IMR-90 (cell line): ENCODE measurements at regions not wholly inside any gene's neighbourhood (a gene's known extent, or its start where the extent isn't known, plus 50 kb on each side); places are given as distances from the start of the nearest gene placed in this dataset.

Experiments
- ATAC-seq: fragments of 200-7000 bp; cut with Tn5 transposase; 2 replicates; pipeline ENCODE4 v1.9.1; 2020; ENCODE audit warnings: low read depth, mild to moderate bottlenecking, moderate library complexity
- BruUV-seq: library from RNA; stranded (reverse); fragments of 400-500 nt; replicated peaks from 2 replicates; lab custom pipeline; 2021; lab: Mats Ljungman, UMichigan
- CTCF ChIA-PET: fragments of 300-600 bp; formaldehyde crosslinking; extraction: SDS; loops from one replicate; lab custom pipeline; 2021; ENCODE audit warnings: antibody characterized with exemption; lab: Yijun Ruan, JAX
- POLR2A ChIA-PET: fragments of 300-600 bp; sonication (Branson Sonifier 250); formaldehyde crosslinking; loops from one replicate; lab custom pipeline; 2022; ENCODE audit warnings: antibody characterized with exemption; ENCODE audit not compliant: unreplicated experiment; lab: Charles Lee
- DNase-seq: peaks from one replicate; pipeline ENCODE4 v3.0.0; 2013
- H2AFZ ChIP-seq: replicated peaks from 2 replicates; pipeline ENCODE3; 2013; ENCODE audit warnings: low read length, mild to moderate bottlenecking; ENCODE audit not compliant: poor library complexity
- H2AK5ac ChIP-seq: 2 replicates; pipeline ENCODE4 v1.6.1; 2013; ENCODE audit warnings: low read depth, low read length, inconsistent platforms
- H2AK9ac ChIP-seq: replicated peaks from 2 replicates; pipeline ENCODE3; 2013; ENCODE audit warnings: mild to moderate bottlenecking, low read depth, low read length, moderate library complexity; ENCODE audit not compliant: poor library complexity
- H2BK120ac ChIP-seq: 2 replicates; pipeline ENCODE4 v1.6.1; 2013; ENCODE audit warnings: low read depth, low read length, inconsistent platforms
- H2BK15ac ChIP-seq: 3 replicates; pipeline ENCODE4 v1.6.1; 2013; ENCODE audit warnings: low read depth, low read length, inconsistent platforms
- H2BK20ac ChIP-seq: 2 replicates; pipeline ENCODE4 v1.6.1; 2013; ENCODE audit warnings: low read depth, mild to moderate bottlenecking, inconsistent platforms, low read length, moderate library complexity
- H2BK5ac ChIP-seq: 2 replicates; pipeline ENCODE4 v1.6.1; 2013; ENCODE audit warnings: mild to moderate bottlenecking, low read depth, low read length, inconsistent platforms; ENCODE audit not compliant: poor library complexity, severe bottlenecking
- H3K14ac ChIP-seq: replicated peaks from 2 replicates; pipeline ENCODE4 v1.6.1; 2013; ENCODE audit warnings: low read depth, low read length, inconsistent platforms
- H3K18ac ChIP-seq: 2 replicates; pipeline ENCODE4 v1.6.1; 2013; ENCODE audit warnings: low read depth, low read length, control low read depth
- H3K23ac ChIP-seq: 2 replicates; pipeline ENCODE4 v1.6.1; 2013; ENCODE audit warnings: low read depth, low read length, inconsistent platforms
- H3K27ac ChIP-seq: 2 replicates; pipeline ENCODE4 v1.5.1; 2013; ENCODE audit warnings: mild to moderate bottlenecking, control low read depth, low read length; ENCODE audit not compliant: insufficient read depth
- H3K27me3 ChIP-seq: 2 replicates; pipeline ENCODE4 v1.6.1; 2013; ENCODE audit warnings: low read length; ENCODE audit not compliant: control insufficient read depth, insufficient read depth
- H3K36me3 ChIP-seq: 2 replicates; pipeline ENCODE4 v1.6.1; 2013; ENCODE audit warnings: low read length, mixed read lengths; ENCODE audit not compliant: control insufficient read depth, insufficient read depth
- H3K4ac ChIP-seq: 2 replicates; pipeline ENCODE4 v1.6.1; 2013; ENCODE audit warnings: low read depth, low read length, inconsistent platforms
- H3K4me1 ChIP-seq: 2 replicates; pipeline ENCODE4 v1.6.1; 2013; ENCODE audit warnings: low read length, mixed read lengths; ENCODE audit not compliant: control insufficient read depth, insufficient read depth
- H3K4me2 ChIP-seq: 2 replicates; pipeline ENCODE4 v1.6.1; 2013; ENCODE audit warnings: low read depth, mild to moderate bottlenecking, control low read depth, low read length, moderate library complexity
- H3K4me3 ChIP-seq: 2 replicates; pipeline ENCODE4 v1.5.1; 2013; ENCODE audit warnings: low read depth, mild to moderate bottlenecking, control low read depth, low read length, moderate library complexity; ENCODE audit not compliant: insufficient read depth
- H3K56ac ChIP-seq: 2 replicates; pipeline ENCODE4 v1.6.1; 2013; ENCODE audit warnings: low read length, inconsistent platforms; ENCODE audit not compliant: insufficient read depth; ENCODE audit errors: extremely low read depth
- H3K79me1 ChIP-seq, 2 experiments: 2 replicates each; pipeline ENCODE4 v1.6.1; 2013; ENCODE audit warnings: low read length in 2 of 2, inconsistent platforms in 1 of 2, low read depth in 1 of 2
- H3K9ac ChIP-seq: 2 replicates; pipeline ENCODE4 v1.6.1; 2013; ENCODE audit warnings: low read depth, low read length, control low read depth
- H3K9me1 ChIP-seq: 2 replicates; pipeline ENCODE4 v1.6.1; 2013; ENCODE audit warnings: low read length, inconsistent platforms; ENCODE audit not compliant: insufficient read depth
- H3K9me3 ChIP-seq: 2 replicates; pipeline ENCODE4 v1.6.1; 2013; ENCODE audit warnings: low read length; ENCODE audit not compliant: control insufficient read depth, insufficient read depth
- H4K20me1 ChIP-seq: 2 replicates; pipeline ENCODE4 v1.6.1; 2013; ENCODE audit warnings: low read length, inconsistent platforms; ENCODE audit not compliant: insufficient read depth
- H4K5ac ChIP-seq: 2 replicates; pipeline ENCODE4 v1.6.1; 2013; ENCODE audit warnings: mild to moderate bottlenecking, low read depth, low read length, control low read depth
- H4K8ac ChIP-seq, 2 experiments: 2 replicates each; pipeline ENCODE4 v1.6.1; 2013; ENCODE audit warnings: low read depth in 2 of 2, low read length in 2 of 2, control low read depth in 1 of 2, inconsistent platforms in 1 of 2
- H4K91ac ChIP-seq: 2 replicates; pipeline ENCODE4 v1.6.1; 2013; ENCODE audit warnings: low read depth, low read length, inconsistent platforms; ENCODE audit not compliant: insufficient read depth
- ELK1 ChIP-seq: fragments of 150-350 bp; IDR thresholded peaks from 2 replicates; pipeline ENCODE4 v1.6.1; 2016; ENCODE audit warnings: low read depth, mild to moderate bottlenecking, low read length, moderate library complexity, borderline replicate concordance
- POLR2A ChIP-seq: IDR thresholded peaks from 2 replicates; pipeline ENCODE4 v1.6.1; 2012; ENCODE audit warnings: mild to moderate bottlenecking, low read depth, low read length
- RFX5 ChIP-seq: IDR thresholded peaks from 2 replicates; pipeline ENCODE4 v1.8.0; 2012; ENCODE audit warnings: low read depth, mild to moderate bottlenecking, low read length, moderate library complexity
- WGBS, 2 experiments: methylation state at CpG; one replicate each; pipeline versions ENCODE4 v1.1.5 to v1.1.7; 2013; ENCODE audit warnings: missing lambda C conversion rate in 2 of 2; ENCODE audit not compliant: insufficient read length in 1 of 2; ENCODE audit errors: extremely low coverage in 2 of 2; 5-methylcytosine and 5-hydroxymethylcytosine counted together
- dilution Hi-C: fragments of 300-500 bp; cut with HindIII; formaldehyde crosslinking; loops from one replicate; pipeline ENCODE4 v1.14.3; 2018; ENCODE audit warnings: low sequenced_read_pairs; ENCODE audit not compliant: unreplicated experiment
- in situ Hi-C: fragments of 300-500 bp; cut with MboI; formaldehyde crosslinking; loops from 3 replicates; pipeline ENCODE4 v1.14.3; 2019; ENCODE audit warnings: low sequenced_read_pairs, inconsistent platforms, mixed read lengths
- intact Hi-C: fragments of 100-400 bp; cut with micrococcal nuclease; formaldehyde crosslinking; loops from 2 replicates; pipeline ENCODE4 v1.10.0; 2022
- TF ChIP-seq, protein P1 (sequence below): fragments of 150-350 bp; IDR thresholded peaks from 2 replicates; pipeline ENCODE4 v1.6.1; 2017; ENCODE audit warnings: mild to moderate bottlenecking, antibody characterized with exemption, low read length, low read depth

- Histone ChIP-seq H3K18ac (no peak overlapping the region), H4K20me1 (no peaks in the 10 kb centered on the region), H2BK120ac (no peak overlapping the region), H3K36me3 (no peaks in the 10 kb centered on the region), H4K5ac (no peak overlapping the region), H3K4me3 (no peak overlapping the region), H3K27ac (no peak overlapping the region), H3K4ac (no peak overlapping the region), H3K14ac (no peak overlapping the region), H4K91ac (no peak overlapping the region), H2AK5ac (no peak overlapping the region), H3K79me1 (no peaks in the 10 kb centered on the region), H2BK5ac (no peak overlapping the region), H3K4me1 (no peaks in the 10 kb centered on the region), H3K23ac (no peak overlapping the region), H3K27me3 (no peaks in the 10 kb centered on the region), H3K9me1 (no peaks in the 10 kb centered on the region), H3K9me3 (peaks cover 2% of the 10 kb centered on the region), H3K56ac (no peak overlapping the region), H2BK20ac (no peak overlapping the region), H3K4me2 (no peak overlapping the region), H2AFZ (no peak overlapping the region), H3K9ac (no peak overlapping the region), H2BK15ac (no peak overlapping the region), H4K8ac (no peak overlapping the region), H2AK9ac (no peak overlapping the region)
- DNase-seq (no peak), ATAC-seq (no peak)
- TF ChIP-seq, protein P1, sequence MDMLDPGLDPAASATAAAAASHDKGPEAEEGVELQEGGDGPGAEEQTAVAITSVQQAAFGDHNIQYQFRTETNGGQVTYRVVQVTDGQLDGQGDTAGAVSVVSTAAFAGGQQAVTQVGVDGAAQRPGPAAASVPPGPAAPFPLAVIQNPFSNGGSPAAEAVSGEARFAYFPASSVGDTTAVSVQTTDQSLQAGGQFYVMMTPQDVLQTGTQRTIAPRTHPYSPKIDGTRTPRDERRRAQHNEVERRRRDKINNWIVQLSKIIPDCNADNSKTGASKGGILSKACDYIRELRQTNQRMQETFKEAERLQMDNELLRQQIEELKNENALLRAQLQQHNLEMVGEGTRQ = no peak
- no peak for TF ChIP-seq RFX5
- TF ChIP-seq ELK1 = no peak
- TF ChIP-seq POLR2A = no peak
- intact Hi-C loops (no loop called here), in situ Hi-C loops (no loop called here), dilution Hi-C loops (no loop called here)
- no TSS peak for BruUV-seq
- POLR2A ChIA-PET = no interaction called here
- WGBS, 2 experiments = 100% methylated on average over 1 of the region's 1 CpG; no CpG with 5 or more reads in 1 of the 2 experiments
- CTCF ChIA-PET = no interaction called here
Measured at GRCh38 chr5:125394661-125395280, 648.3 kb upstream of the ZNF608 start.
